Fibroblast of lung (primary cell): ENCODE measurements at regions not wholly inside any gene's neighbourhood (a gene's known extent, or its start where the extent isn't known, plus 50 kb on each side); places are given as distances from the start of the nearest gene placed in this dataset.

Source experiments
- DNase-seq, 2 donors: peaks; one replicate each; pipeline versions ENCODE4 v3.0.0 to v3.0.0-alpha.2; 2010; ENCODE audit warnings: low read depth in 2 of 2
- H2AFZ ChIP-seq: 2 replicates; pipeline ENCODE4 v1.5.1; 2012; ENCODE audit warnings: low read length, control low read depth, inconsistent platforms
- H3K27ac ChIP-seq: 2 replicates; pipeline ENCODE4 v1.5.1; 2011; ENCODE audit warnings: low read length, control low read depth; ENCODE audit not compliant: insufficient read depth
- H3K27me3 ChIP-seq: 2 replicates; pipeline ENCODE4 v1.5.1; 2011; ENCODE audit warnings: mild to moderate bottlenecking, low read length; ENCODE audit not compliant: control insufficient read depth, insufficient read depth
- H3K36me3 ChIP-seq: 2 replicates; pipeline ENCODE4 v1.5.1; 2011; ENCODE audit warnings: low read length; ENCODE audit not compliant: control insufficient read depth, insufficient read depth
- H3K4me1 ChIP-seq: 2 replicates; pipeline ENCODE4 v1.5.1; 2011; ENCODE audit warnings: low read length; ENCODE audit not compliant: control insufficient read depth, insufficient read depth; ENCODE audit errors: extremely low read depth
- H3K4me2 ChIP-seq: 2 replicates; pipeline ENCODE4 v1.5.1; 2011; ENCODE audit warnings: low read length, control low read depth; ENCODE audit not compliant: insufficient read depth; ENCODE audit errors: extremely low read depth
- H3K4me3 ChIP-seq, 4 experiments: fragments of 200-600 bp in 1 of 4; sonication (generic) in 1 of 4; replicated peaks in 1 of 4; 2 replicates each; pipeline ENCODE4 v1.5.1; 2011 to 2016; ENCODE audit warnings: low read length in 4 of 4, low read depth in 3 of 4, mild to moderate bottlenecking in 3 of 4, control low read depth in 2 of 4, inconsistent platforms in 1 of 4, mixed read lengths in 1 of 4; ENCODE audit not compliant: insufficient read depth in 1 of 4; ENCODE audit errors: control extremely low read depth in 1 of 4
- H3K79me2 ChIP-seq: 2 replicates; pipeline ENCODE4 v1.5.1; 2012; ENCODE audit warnings: mild to moderate bottlenecking, low read length, inconsistent platforms; ENCODE audit not compliant: control insufficient read depth, insufficient read depth
- H3K9ac ChIP-seq: 2 replicates; pipeline ENCODE4 v1.5.1; 2011; ENCODE audit warnings: mild to moderate bottlenecking, low read length, control low read depth; ENCODE audit not compliant: insufficient read depth
- H3K9me3 ChIP-seq: 2 replicates; pipeline ENCODE4 v1.5.1; 2012; ENCODE audit warnings: low read depth, low read length; ENCODE audit not compliant: control insufficient read depth, insufficient read depth
- H4K20me1 ChIP-seq: 2 replicates; pipeline ENCODE4 v1.5.1; 2011; ENCODE audit warnings: low read length; ENCODE audit not compliant: control insufficient read depth, insufficient read depth; ENCODE audit errors: extremely low read depth
- CTCF ChIP-seq, 2 donors: IDR thresholded peaks in 1 of 2; conservative IDR thresholded peaks in 1 of 2; 1 replicate in 1 of 2; 2 replicates in 1 of 2; pipeline ENCODE4 v1.5.1; 2011 to 2012; ENCODE audit warnings: low read length in 2 of 2, control low read depth in 1 of 2, inconsistent platforms in 1 of 2, low read depth in 1 of 2, mild to moderate bottlenecking in 1 of 2
- EZH2 ChIP-seq: IDR thresholded peaks from 2 replicates; pipeline ENCODE4 v1.5.1; 2012; ENCODE audit warnings: low read length, control low read depth, mild to moderate bottlenecking; ENCODE audit errors: missing control alignments

GRCh38 chr6:142697001-142697335 is 248.0 kb downstream of the HIVEP2 start:
- no peaks in the 10 kb centered on the region for H3K27me3 ChIP-seq
- no peaks in the 10 kb centered on the region for H3K79me2 ChIP-seq
- no peaks in the 10 kb centered on the region for H3K36me3 ChIP-seq
- no peak for DNase-seq
- no peak overlapping the region for H3K4me3 ChIP-seq
- H2AFZ ChIP-seq: no peak overlapping the region
- no peak overlapping the region for H3K9ac ChIP-seq
- no peak overlapping the region for H3K27ac ChIP-seq
- TF ChIP-seq EZH2 (no peak), CTCF (conservative IDR thresholded peaks at IDR 0.05 in 1 of 2, IDR thresholded peaks at IDR 0.05 in 1 of 2; ENCODE audit: low read depth in 1 of 2, low read length in 2 of 2) (no peak)
- H3K9me3 ChIP-seq: no peaks in the 10 kb centered on the region
- H3K4me1 ChIP-seq: peaks cover 22% of the 10 kb centered on the region
- no peak overlapping the region for H3K4me2 ChIP-seq
- H4K20me1 ChIP-seq: no peaks in the 10 kb centered on the region

DNA sequence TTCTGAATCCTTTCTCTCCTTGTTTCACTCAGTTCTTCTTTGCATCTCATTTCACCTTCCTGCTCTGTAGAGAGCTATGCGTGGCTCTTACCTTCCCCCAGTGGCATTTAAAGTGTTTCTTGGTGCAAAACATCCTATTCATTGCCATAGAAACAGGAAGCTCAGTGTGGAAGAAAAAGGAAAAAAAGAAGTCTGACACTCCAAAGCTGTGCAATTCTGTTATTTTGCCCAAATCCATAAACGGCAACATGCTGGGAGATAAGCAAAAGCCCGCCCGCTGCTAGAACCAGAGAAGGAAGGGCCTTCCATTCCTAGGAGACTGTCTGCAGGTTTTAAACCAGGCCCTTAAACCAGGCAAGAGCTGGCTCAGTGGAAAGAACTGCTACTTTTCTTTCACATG is 247.1 kb downstream of the HIVEP2 start:
- Histone ChIP-seq H3K79me2 (no peaks in the 10 kb centered on the region), H3K4me3 (no peak overlapping the region), H3K36me3 (no peaks in the 10 kb centered on the region), H3K4me2 (no peak overlapping the region), H2AFZ (no peak overlapping the region), H3K27me3 (no peaks in the 10 kb centered on the region), H3K27ac (no peak overlapping the region), H3K4me1 (peaks cover 22% of the 10 kb centered on the region), H3K9me3 (no peaks in the 10 kb centered on the region), H3K9ac (no peak overlapping the region), H4K20me1 (no peaks in the 10 kb centered on the region)
- no peak for DNase-seq
- TF ChIP-seq CTCF (conservative IDR thresholded peaks at IDR 0.05 in 1 of 2, IDR thresholded peaks at IDR 0.05 in 1 of 2; ENCODE audit: low read depth in 1 of 2, low read length in 2 of 2) (no peak), EZH2 (no peak)

- H3K27ac ChIP-seq: no peak overlapping the region
- no peaks in the 10 kb centered on the region for H3K9me3 ChIP-seq
- H3K36me3 ChIP-seq: no peaks in the 10 kb centered on the region
- TF ChIP-seq CTCF (conservative IDR thresholded peaks at IDR 0.05 in 1 of 2, IDR thresholded peaks at IDR 0.05 in 1 of 2; ENCODE audit: low read depth in 1 of 2, low read length in 2 of 2) (peak in 1 of 2 donors; percentile 22), EZH2 (no peak)
- no peak overlapping the region for H3K9ac ChIP-seq
- DNase-seq: no peak
- H3K79me2 ChIP-seq: no peaks in the 10 kb centered on the region
- no peak overlapping the region for H3K4me2 ChIP-seq
- no peaks in the 10 kb centered on the region for H4K20me1 ChIP-seq
- H3K4me3 ChIP-seq: no peak overlapping the region
- H3K4me1 ChIP-seq: peaks cover 15% of the 10 kb centered on the region
- no peaks in the 10 kb centered on the region for H3K27me3 ChIP-seq
- H2AFZ ChIP-seq: no peak overlapping the region
Measured at GRCh38 chr6:142698751-142699150, 246.2 kb downstream of the HIVEP2 start.
